ENCODE measurements at regions not wholly inside any gene's neighbourhood (a gene's known extent, or its start where the extent isn't known, plus 50 kb on each side); places are given as distances from the start of the nearest gene placed in this dataset.
A peak's percentile ranks its signal among the peaks of the same experiment; 100 is the strongest.

GRCh38 chr16:49084628-49085390, 196.8 kb downstream of the CBLN1 start:
- H3K4me1 ChIP-seq (ENCODE audit: control insufficient read depth in 4 of 4, insufficient read depth in 4 of 4, low read length in 3 of 4), result no peaks in the 10 kb centered on the region
- peak overlapping the region in 1 of 3 donors; percentile 49 for H3K4me3 ChIP-seq (ENCODE audit: low read depth in 1 of 3, low read length in 3 of 3)
- TF ChIP-seq ATF3 (IDR thresholded peaks at IDR 0.05), result no peak
- no peak for TF ChIP-seq ZBTB33 (IDR thresholded peaks at IDR 0.05)
- TF ChIP-seq HNF4G (IDR thresholded peaks at IDR 0.05), result no peak
- TF ChIP-seq FOXA2 (IDR thresholded peaks at IDR 0.05), result no peak
- TF ChIP-seq CTCF (IDR thresholded peaks at IDR 0.05; ENCODE audit: low read depth, low read length, missing input control), result no peak
- TF ChIP-seq RXRA (IDR thresholded peaks at IDR 0.05), result no peak
- TF ChIP-seq YY1 (IDR thresholded peaks at IDR 0.05), result no peak
- no peak for TF ChIP-seq RAD21 (IDR thresholded peaks at IDR 0.05)
- TF ChIP-seq MAX (IDR thresholded peaks at IDR 0.05), result no peak
- no peak for TF ChIP-seq TAF1 (conservative IDR thresholded peaks at IDR 0.05)
- TF ChIP-seq FOXA1 (IDR thresholded peaks at IDR 0.05), result no peak
- TF ChIP-seq JUND (IDR thresholded peaks at IDR 0.05), result no peak
- no peak for TF ChIP-seq EGR1 (IDR thresholded peaks at IDR 0.05; ENCODE audit: low read depth in 2 of 2)
- TF ChIP-seq GABPA (IDR thresholded peaks at IDR 0.05 in 1 of 2, conservative IDR thresholded peaks at IDR 0.05 in 1 of 2), result no peak
- no peak for TF ChIP-seq HNF4A (conservative IDR thresholded peaks at IDR 0.05)
- no peak overlapping the region for H3K27ac ChIP-seq (ENCODE audit: low read depth in 1 of 2, low read length in 2 of 2)
- no peak for DNase-seq (ENCODE audit: low spot score)
- peaks cover 0 to 3% (median 0%) of the 10 kb centered on the region in 4 donors for H3K27me3 ChIP-seq (ENCODE audit: control insufficient read depth in 4 of 4, insufficient read depth in 4 of 4, low read length in 3 of 4)
- no peak overlapping the region for H3K9ac ChIP-seq (ENCODE audit: low read depth in 1 of 2, low read length in 2 of 2)
- no peaks in the 10 kb centered on the region for H3K36me3 ChIP-seq (ENCODE audit: control insufficient read depth in 4 of 4, insufficient read depth in 3 of 4, low read depth in 1 of 4, low read length in 3 of 4)
- H3K9me3 ChIP-seq (ENCODE audit: control insufficient read depth in 4 of 4, low read length in 3 of 4), result peaks cover 0 to 17% (median 7%) of the 10 kb centered on the region in 4 donors

GRCh38 chr16:49081554-49081953, 200.1 kb downstream of the CBLN1 start:
- 37% methylated on average over 3 of the region's 3 CpGs for WGBS
- H3K4me3 ChIP-seq (ENCODE audit: low read depth in 1 of 3, low read length in 3 of 3), result no peak overlapping the region
- peaks cover 0 to 3% (median 0%) of the 10 kb centered on the region in 4 donors for H3K27me3 ChIP-seq (ENCODE audit: control insufficient read depth in 4 of 4, insufficient read depth in 4 of 4, low read length in 3 of 4)
- H3K4me1 ChIP-seq (ENCODE audit: control insufficient read depth in 4 of 4, insufficient read depth in 4 of 4, low read length in 3 of 4), result no peaks in the 10 kb centered on the region
- H3K9ac ChIP-seq (ENCODE audit: low read depth in 1 of 2, low read length in 2 of 2), result no peak overlapping the region
- H3K36me3 ChIP-seq (ENCODE audit: control insufficient read depth in 4 of 4, insufficient read depth in 3 of 4, low read depth in 1 of 4, low read length in 3 of 4), result no peaks in the 10 kb centered on the region
- H3K27ac ChIP-seq (ENCODE audit: low read depth in 1 of 2, low read length in 2 of 2), result no peak overlapping the region
- peaks cover 4 to 25% (median 14%) of the 10 kb centered on the region in 4 donors for H3K9me3 ChIP-seq (ENCODE audit: control insufficient read depth in 4 of 4, low read length in 3 of 4)
- no peak for DNase-seq (ENCODE audit: low spot score)
- TF ChIP-seq RAD21 (IDR thresholded peaks at IDR 0.05), result no peak
- no peak for TF ChIP-seq MAX (IDR thresholded peaks at IDR 0.05)
- no peak for TF ChIP-seq TAF1 (conservative IDR thresholded peaks at IDR 0.05)
- TF ChIP-seq JUND (IDR thresholded peaks at IDR 0.05), result no peak
- TF ChIP-seq SP1 (IDR thresholded peaks at IDR 0.05), result no peak
- TF ChIP-seq ZBTB33 (IDR thresholded peaks at IDR 0.05), result no peak
- TF ChIP-seq FOXA1 (IDR thresholded peaks at IDR 0.05), result no peak
- TF ChIP-seq HNF4A (conservative IDR thresholded peaks at IDR 0.05), result no peak
- no peak for TF ChIP-seq GABPA (IDR thresholded peaks at IDR 0.05 in 1 of 2, conservative IDR thresholded peaks at IDR 0.05 in 1 of 2)
- no peak for TF ChIP-seq NR2F2 (IDR thresholded peaks at IDR 0.05)
- TF ChIP-seq HNF4G (IDR thresholded peaks at IDR 0.05), result no peak
- TF ChIP-seq YY1 (IDR thresholded peaks at IDR 0.05), result no peak
- no peak for TF ChIP-seq ATF3 (IDR thresholded peaks at IDR 0.05)
- TF ChIP-seq CTCF (IDR thresholded peaks at IDR 0.05; ENCODE audit: low read depth, low read length, missing input control), result no peak
- no peak for TF ChIP-seq EGR1 (IDR thresholded peaks at IDR 0.05; ENCODE audit: low read depth in 2 of 2)
